Epithelial cell of proximal tubule (primary cell): ENCODE measurements at regions not wholly inside any gene's neighbourhood (a gene's known extent, or its start where the extent isn't known, plus 50 kb on each side); places are given as distances from the start of the nearest gene placed in this dataset.
"Not testable (repeated sequence)": the region's sequence is repeated elsewhere in the genome, so short reads cannot be mapped to it uniquely, and the experiment has no call there.

Experiments
- DNase-seq: peaks from one replicate; pipeline ENCODE4 v3.0.0-alpha.2; 2011; ENCODE audit warnings: low read depth
- H3K4me3 ChIP-seq: 2 replicates; pipeline ENCODE4 v1.5.1; 2011; ENCODE audit warnings: low read depth, mild to moderate bottlenecking, low read length
- CTCF ChIP-seq: conservative IDR thresholded peaks from 2 replicates; pipeline ENCODE4 v1.5.1; 2012; ENCODE audit warnings: low read depth, mild to moderate bottlenecking, low read length

GRCh38 chr3:135652388-135652787 is 313.1 kb upstream of the PPP2R3A start:
- no peak overlapping the region for H3K4me3 ChIP-seq
- no peak for TF ChIP-seq CTCF
- no peak for DNase-seq

- TF ChIP-seq CTCF = no peak
- H3K4me3 ChIP-seq = no peak overlapping the region
- no peak for DNase-seq
Measured at GRCh38 chr3:135655328-135655727, 310.2 kb upstream of the PPP2R3A start.

- DNase-seq = not testable (repeated sequence)
- peak overlapping the region; percentile 19 for H3K4me3 ChIP-seq
Measured at GRCh38 chr3:135658451-135658850, 307.1 kb upstream of the PPP2R3A start.

- DNase-seq = no peak
- no peak overlapping the region for H3K4me3 ChIP-seq
- no peak for TF ChIP-seq CTCF
Measured at GRCh38 chr3:135667061-135667460, 298.5 kb upstream of the PPP2R3A start.

GRCh38 chr3:135674508-135674907 is 291.0 kb upstream of the PPP2R3A start:
- no peak for DNase-seq
- no peak for TF ChIP-seq CTCF
- no peak overlapping the region for H3K4me3 ChIP-seq

- H3K4me3 ChIP-seq = no peak overlapping the region
- TF ChIP-seq CTCF = no peak
- no peak for DNase-seq
Measured at GRCh38 chr3:135678386-135678785, 287.1 kb upstream of the PPP2R3A start.

- H3K4me3 ChIP-seq = no peak overlapping the region
- no peak for TF ChIP-seq CTCF
- no peak for DNase-seq
Measured at GRCh38 chr3:135688003-135688402, 277.5 kb upstream of the PPP2R3A start.

- no peak overlapping the region for H3K4me3 ChIP-seq
- no peak for TF ChIP-seq CTCF
- no peak for DNase-seq
Measured at GRCh38 chr3:135690664-135691063, 274.9 kb upstream of the PPP2R3A start.
